ENCODE measurements at regions not wholly inside any gene's neighbourhood (a gene's known extent, or its start where the extent isn't known, plus 50 kb on each side); places are given as distances from the start of the nearest gene placed in this dataset.
"Not testable (repeated sequence)": the region's sequence is repeated elsewhere in the genome, so short reads cannot be mapped to it uniquely, and the experiment has no call there.

DNA sequence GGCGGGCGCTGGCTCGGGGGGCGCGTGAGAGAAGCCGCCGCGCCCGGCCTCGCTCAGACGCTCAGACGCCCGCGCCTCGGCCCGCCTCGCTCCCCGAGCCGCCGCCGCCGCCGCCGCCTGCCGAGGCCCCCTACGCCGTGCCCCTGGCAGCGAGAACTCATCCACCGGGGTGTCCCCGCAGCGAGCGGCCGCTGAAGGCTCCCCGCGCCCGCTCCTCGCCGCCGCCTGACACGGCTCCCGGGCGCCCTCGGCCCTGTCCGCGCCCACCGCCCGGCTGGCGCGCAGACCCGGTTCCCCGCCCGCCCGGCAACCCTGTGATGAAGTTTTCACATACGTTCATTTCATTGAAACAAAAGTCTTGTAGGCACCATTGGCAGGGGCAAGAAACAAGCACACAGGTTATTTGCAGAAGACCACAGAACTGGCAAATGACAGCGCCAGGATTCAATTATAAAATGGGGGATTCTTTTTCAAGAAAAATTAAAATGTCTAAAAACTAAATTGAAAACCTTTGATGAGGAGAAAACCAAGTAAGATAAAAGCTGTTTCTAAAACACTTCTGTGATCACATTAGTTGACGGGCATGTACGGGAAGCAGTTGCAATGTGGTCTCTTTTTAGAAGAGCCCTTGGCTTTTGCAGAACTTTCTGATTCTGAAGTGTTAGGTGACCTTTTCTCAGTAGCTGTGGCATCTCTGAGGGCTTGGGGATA, 50.5 kb upstream of the TUBA3D start:
- DNase-seq (ENCODE audit: low spot score in 2 of 2) = peak in 1 of 2 donors; percentile 20
- no peak for FAIRE-seq

DNA sequence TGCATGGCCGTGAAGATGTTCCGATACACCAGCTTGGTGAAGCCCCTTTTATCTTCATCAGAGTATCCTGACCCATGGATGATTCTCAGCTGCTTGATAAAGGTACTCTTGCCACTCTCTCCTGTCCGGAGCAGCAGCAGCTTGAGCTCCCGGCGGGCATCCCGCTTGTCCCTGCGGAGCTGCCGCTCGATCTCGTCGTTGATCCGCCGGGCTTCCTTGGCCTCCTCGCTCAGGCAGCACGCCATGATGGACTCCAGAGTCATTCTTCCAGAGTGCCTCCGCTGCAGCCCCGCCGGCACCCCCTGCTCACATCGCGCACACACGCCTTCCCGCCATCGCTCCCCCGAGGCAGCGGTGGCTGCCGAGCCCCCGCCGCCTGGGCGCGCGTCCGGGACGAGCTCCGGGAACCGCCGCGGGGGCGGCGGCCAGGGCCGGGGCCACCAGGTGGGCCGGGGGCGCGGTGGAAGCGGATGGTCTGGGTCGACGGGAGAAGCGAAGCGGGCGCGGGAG, 51.3 kb upstream of the TUBA3D start:
- FAIRE-seq; DNase-seq (ENCODE audit: low spot score in 2 of 2): not testable (repeated sequence)

DNA sequence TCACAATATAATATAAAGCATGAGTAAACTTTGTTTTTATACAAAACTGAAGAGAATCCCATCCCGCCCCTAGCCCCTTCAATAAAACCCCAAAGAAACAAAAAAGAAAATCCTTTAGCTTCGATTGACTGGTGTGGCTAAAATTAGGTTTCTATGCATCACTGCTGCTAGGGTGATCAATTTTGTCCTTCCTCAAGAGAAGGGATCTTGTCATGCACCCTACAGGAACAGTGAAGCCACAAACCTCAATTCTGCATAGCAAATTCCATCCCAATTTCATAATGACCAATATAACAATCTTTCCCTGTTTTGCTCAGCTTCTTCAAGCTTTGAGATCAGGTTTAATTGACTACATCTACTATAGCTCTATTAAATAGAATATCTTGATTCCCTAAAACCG, 55.2 kb upstream of the TUBA3D start:
- FAIRE-seq = not testable (repeated sequence)

DNA sequence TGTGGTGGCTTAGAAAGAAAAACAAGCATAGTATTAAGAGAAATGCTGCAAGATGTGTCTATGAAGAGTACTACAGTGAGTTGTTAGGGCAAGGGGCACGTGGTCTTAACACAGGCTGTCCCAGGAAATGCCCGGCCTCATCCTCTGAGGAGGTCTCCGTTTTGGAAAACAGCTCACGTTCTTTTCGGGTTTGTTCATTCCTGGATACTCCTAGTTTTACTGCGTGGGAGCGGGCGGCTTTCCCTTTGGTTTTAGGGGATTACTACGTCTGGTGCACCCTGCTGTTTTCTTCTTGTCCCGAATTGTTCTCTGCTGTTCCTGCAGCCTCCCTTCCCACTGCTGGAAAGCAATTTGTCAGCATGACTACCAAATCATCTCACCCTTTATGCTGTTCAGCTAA, 55.5 kb upstream of the RAB6D start:
- no peak for FAIRE-seq
- no peak for DNase-seq (ENCODE audit: low spot score in 2 of 2)

More for the DNA sequence above, 55.2 kb upstream of the TUBA3D start:
- not testable (repeated sequence) for DNase-seq (ENCODE audit: low spot score in 2 of 2)

DNA sequence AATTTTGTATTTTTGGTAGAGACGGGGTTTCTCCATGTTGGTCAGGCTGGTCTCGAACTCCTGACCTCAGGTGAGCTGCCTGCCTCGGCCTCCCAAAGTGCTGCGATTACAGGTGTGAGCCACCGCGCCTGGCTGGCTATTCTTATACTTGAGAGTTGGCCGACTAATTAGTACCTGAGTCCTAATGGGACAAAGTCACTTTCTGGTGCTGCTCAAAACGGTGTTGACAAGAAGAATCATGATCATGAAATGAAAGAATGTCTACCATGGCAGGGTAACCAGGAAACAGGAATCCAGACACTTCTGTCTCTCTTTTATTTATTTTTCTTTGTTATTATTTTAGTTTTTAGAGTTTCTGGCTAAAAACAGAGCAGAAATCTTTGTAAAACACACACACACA, 54.7 kb upstream of the RAB6D start:
- DNase-seq (ENCODE audit: low spot score in 2 of 2) (no peak), FAIRE-seq (no peak)

DNA sequence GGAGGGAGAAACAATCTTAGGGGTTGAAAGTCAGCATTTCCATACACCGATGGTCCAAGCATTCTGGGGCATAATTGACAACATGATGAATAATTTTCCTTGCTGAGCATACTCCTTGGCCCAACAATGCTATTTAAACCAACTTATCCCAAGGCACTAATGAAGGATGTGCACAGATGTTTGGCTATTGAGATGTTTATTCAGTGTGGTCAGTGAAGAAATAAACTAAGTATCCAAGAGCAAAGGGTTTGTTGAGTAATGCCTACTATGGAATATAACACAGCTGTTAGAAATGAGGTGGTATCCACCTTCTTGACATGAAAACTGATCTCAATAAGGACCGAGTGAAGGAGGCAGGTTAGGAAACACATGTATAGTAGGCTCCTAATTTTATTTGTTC, 53.9 kb upstream of the RAB6D start:
- no peak for FAIRE-seq

DNA sequence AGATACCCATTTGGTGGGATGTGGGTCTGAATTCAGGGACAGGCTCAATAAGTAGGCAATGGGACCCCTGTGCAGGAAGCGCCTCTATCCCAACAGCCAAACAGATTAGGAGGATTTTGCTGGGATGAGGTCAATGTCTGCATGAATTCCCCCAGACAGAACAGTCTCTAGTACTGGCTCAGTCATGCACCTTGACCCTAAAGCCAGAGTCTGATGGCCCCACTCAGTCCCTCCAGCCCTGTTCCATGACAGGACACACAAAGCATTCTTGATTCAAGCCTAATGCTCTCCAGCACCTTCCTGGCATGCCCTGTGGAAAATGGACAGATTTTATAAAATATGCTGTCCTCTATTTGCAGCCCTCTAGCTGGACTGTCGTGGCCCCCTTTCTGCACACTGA, 49.8 kb upstream of the RAB6D start:
- DNase-seq (ENCODE audit: low spot score in 2 of 2) (no peak), FAIRE-seq (no peak)

More for the DNA sequence above, 53.9 kb upstream of the RAB6D start:
- DNase-seq (ENCODE audit: low spot score in 2 of 2) = no peak
